Stimulated activated CD8-positive, alpha-beta memory T cell treated with anti-CD3 and anti-CD28 coated beads, Interleukin-7, amount 100 ng/mL, for 4 hours (primary cell): ENCODE measurements at regions not wholly inside any gene's neighbourhood (a gene's known extent, or its start where the extent isn't known, plus 50 kb on each side); places are given as distances from the start of the nearest gene placed in this dataset.

ENCODE experiments used
- DNase-seq, 2 donors: peaks; one replicate each; pipeline ENCODE4 v3.0.0-alpha.2; 2020; ENCODE audit warnings: low read depth in 2 of 2

- DNase-seq: no peak
These were observed 181.2 kb upstream of the RAB4A start for GRCh38 chr1:229089586-229090208.

DNA sequence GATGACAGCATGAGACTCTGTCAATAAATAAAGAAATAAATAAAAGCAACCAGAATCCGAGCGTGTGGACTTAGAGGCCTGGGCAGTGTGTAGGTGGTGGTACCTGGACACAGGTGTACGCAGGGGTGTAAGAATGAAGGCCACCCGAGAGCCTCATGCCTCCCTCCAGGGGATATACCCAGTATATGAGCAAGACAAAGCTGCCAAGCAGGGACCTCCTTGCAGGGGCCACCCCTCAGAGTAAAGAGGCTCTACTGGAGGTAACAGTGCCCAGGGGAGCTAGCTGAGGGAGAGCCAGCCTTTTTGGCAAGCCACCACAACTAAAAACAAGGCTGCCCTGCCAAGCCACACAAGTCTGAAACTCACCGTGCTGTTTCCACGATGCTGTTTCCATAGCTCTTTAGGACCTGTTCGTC is 179.2 kb upstream of the RAB4A start:
- DNase-seq: no peak

- no peak for DNase-seq
These were observed 178.3 kb upstream of the RAB4A start for GRCh38 chr1:229092377-229093237.

- no peak for DNase-seq
These were observed 177.7 kb upstream of the RAB4A start for GRCh38 chr1:229093238-229093540.

DNA sequence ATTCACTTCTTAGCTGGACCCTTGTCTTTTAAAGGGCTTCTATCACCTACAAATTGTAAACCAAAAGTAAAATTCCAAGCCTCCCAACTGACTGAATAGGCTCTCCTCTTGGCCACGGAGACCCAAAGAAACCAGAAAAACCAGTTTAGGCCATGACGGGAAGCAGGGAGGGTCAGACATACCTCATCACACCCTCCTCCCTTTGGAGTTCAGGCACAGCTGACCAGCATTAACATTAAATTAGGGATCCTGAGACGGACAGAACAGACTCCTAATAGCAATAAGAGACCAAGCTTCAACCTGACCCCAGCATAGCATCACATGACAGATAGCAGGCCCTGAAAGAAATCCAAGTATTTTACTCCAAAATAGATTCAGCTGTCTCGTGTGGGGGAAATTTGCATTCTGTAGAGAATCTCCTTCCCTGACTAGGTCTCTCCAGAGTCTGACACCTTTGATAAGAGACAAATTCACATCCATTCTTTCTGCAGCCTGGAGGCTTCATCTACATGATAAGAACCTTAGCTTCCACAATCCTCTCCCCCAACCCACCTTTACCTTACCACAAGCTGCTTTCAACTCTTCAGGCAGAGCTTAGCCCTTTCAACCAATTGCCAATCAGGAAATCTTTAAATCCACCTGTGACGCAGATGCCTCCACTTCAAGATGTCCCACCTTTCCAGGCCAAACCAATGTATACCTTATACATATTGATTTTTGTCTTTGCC is 177.1 kb upstream of the RAB4A start:
- DNase-seq: no peak

GRCh38 chr1:229094476-229095311 is 176.2 kb upstream of the RAB4A start:
- no peak for DNase-seq

GRCh38 chr1:229095325-229095724 is 175.6 kb upstream of the RAB4A start:
- DNase-seq: no peak

GRCh38 chr1:229097356-229097755 is 173.6 kb upstream of the RAB4A start:
- DNase-seq: no peak

DNA sequence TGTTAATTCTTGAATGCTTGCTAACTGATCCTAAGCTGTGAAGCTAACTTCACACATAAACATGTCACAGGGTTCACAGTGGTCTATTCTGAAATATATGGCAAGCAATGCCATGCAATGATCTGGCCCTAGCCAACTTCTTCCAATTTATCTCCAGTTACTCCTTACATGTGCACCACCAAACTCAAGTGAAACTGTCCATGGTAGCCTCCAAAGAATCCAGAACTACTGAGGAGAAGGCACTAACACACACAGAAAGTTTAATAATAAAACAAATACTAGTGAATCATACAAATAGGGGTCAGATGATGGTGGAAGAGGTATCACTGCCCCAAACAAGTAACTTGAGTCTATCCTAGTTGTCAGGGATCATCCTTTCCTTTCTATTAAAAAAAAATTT is 172.6 kb upstream of the RAB4A start:
- no peak for DNase-seq

DNA sequence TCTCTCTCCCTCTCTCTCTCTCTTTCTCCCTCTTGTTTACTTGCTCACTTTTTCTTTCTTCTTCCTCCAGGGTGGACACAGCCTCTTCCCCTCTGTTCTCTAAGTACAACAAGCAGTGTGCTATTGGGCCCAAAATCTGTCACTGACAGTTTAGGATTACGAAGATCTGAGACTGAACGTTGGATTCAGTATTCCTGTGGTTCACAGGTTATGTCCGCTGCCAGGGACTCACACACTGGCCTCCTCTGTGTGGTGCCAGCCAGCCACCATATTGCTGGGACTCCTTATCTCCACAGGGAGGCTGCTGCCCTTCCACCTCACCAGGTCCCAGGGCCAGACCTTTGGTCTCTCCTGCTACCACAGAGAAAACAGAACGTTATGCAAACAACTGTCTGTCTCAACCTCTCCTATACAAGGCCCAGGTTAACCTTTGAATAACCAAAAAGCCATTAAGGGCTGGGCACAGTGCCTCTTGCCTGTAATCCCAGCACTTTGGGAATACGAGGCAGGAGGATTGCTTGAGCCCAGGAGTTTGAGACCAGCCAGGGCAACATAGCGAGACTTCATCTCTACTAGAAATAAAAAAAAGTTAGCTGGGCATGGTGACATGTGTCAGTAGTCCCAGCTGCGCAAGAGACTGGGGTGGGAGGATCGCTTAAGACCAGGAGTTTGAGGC is 171.9 kb upstream of the RAB4A start:
- DNase-seq: no peak

DNA sequence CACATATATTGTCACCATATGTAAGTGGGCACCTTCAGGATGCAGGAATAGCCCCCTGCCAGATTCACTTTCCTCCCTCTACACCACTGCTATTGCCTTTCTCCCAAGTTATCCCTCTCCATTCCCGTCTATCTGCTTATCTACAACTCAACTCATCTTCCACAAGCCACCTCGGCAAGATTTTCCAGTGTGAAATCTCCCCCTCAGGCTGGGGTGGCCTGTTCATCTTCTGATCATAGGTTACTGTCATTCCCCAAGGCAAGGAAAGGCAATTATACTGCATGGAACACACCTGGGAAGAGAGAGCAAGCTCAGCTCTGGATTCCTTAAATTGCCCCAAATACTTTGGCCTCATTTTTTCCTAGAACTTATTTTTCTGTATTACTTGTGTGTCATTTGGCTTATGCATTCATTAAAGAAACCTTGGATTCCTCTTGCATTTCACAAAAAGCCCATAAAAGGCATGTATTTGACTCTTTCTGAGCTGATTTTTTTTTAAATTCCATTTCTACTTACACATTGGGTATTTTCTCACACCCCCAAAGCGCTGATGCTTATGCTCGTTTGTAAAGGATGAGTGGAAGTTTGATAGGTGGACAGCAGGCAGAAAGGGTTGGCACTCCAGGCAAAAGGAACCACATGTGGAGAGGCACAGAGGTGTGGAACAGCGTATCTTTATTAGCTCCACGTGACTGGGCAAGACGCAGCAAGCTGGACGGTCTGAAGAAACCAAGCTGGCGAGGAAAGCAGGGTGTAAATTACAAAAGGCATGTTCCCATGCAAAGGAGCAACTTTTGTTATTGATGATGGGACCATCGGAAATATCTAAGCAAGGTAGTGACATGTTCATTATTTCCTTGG is 169.7 kb upstream of the RAB4A start:
- DNase-seq: no peak

GRCh38 chr1:229102741-229103391 is 168.0 kb upstream of the RAB4A start:
- no peak for DNase-seq

- no peak for DNase-seq
These were observed 166.3 kb upstream of the RAB4A start for GRCh38 chr1:229104654-229105053.

DNA sequence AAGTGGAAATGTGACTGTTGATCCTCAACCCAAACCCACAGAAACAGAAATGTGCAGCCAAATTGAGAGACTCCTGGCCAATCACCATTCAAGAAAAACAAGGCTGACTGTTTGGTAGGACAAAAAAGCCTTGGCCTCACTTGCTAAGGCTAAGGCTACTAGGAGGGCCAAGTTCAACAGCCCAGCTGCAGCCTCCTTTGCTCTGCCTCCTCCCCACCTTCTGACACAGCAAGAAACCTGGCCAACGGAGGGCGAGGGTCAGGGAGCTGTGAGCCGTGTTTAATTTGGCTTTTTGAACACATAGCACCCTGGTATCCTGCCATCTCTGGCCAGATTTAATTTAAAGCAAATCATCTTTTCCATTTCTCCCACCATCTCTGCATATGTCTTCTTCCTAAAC is 165.8 kb upstream of the RAB4A start:
- DNase-seq: no peak

DNA sequence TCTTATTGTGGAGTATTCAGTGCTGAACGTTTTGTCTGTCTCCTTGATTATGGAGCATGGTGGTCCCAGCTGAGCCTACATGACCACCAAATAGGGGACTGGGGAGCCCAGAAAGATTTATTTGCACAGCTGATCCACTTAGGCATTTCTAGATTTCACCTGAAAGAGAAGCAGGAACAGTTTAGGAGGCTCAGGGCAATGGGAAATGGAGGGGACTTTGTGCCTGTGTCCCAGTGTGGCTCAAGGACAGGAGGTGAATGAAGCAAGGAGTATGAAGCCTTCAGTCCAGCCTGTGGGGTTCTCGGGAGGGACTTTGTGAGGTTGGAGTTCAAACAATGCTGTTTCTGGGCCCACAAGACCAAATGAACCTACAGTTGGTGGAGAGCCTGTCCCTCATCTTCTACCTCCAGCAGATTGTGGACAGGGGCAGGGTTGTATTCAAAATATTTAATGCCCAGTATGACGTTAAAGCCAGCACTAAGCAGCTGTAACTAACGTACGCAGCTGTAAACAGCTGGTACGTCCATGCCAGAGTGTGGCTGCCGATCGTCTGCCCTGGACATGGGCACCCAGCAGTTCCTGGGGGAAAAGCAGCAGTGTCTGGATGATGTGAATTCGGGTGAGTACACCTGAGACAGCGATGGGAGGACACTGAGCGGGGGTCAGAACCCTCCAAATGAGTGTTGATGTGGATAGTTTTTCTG is 164.9 kb upstream of the RAB4A start:
- no peak for DNase-seq

GRCh38 chr1:229106526-229107125 is 164.3 kb upstream of the RAB4A start:
- DNase-seq: no peak

DNA sequence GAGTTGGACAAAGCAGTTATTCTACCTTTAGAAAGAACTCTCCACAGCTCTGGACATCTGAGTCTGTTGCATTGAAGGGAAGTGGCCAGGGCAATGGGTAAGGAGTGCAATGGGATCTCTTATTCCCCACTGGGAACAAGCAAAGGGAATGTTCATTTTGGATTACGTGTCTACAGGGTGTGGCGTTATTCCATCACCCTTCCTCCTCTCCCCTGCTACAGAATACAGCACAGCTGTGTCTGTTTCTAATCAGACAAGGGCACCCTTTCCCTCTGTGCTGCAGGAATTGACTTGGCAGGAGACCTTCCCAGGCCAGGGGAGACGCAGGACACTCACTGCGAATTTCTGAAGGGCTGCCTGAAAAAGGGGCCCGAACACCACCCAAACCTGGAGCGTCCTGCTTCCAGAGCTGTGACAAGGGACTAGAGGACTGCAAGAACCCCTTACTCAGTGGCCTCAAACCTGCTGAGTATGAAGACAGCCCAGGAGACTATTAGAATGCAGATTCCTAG is 163.6 kb upstream of the RAB4A start:
- no peak for DNase-seq

DNA sequence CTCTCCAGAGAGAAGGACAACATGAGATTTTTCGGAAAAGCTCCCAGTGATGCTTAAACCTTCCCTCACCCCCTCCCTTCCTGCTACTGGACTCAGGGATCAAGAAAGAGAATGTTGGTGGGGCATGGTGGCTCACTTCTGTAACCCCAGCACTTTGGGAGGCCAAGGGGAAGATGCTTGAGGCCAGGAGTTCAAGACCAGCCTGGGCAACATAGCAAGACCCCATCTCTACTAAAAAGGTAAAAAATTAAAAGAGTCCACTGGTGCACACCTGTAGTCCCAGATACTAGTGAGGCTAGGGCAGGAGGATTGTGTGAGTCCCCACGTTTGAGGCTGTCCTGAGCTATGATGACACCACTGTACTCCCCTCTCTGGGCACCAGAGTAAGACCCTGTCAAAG is 162.9 kb upstream of the RAB4A start:
- DNase-seq: no peak
